Psoas muscle (tissue), 7 donors: ENCODE measurements at regions not wholly inside any gene's neighbourhood (a gene's known extent, or its start where the extent isn't known, plus 50 kb on each side); places are given as distances from the start of the nearest gene placed in this dataset.

Experiments used
- ATAC-seq, 4 donors: fragments of 200-7000 bp; cut with Tn5 transposase; one replicate each; pipeline ENCODE4 v1.9.1; 2020; ENCODE audit warnings: moderate library complexity in 3 of 4, mild to moderate bottlenecking in 2 of 4
- DNase-seq, 2 donors: peaks; one replicate each; pipeline ENCODE4 v3.0.0-alpha.2; 2020
- H3K27ac ChIP-seq: fragments of 200-600 bp; one replicate; pipeline ENCODE4 v1.8.0; 2022
- H3K27me3 ChIP-seq, 3 donors: fragments of 200-600 bp in 1 of 3; one replicate each; pipeline versions ENCODE4 v1.6.1 to v1.8.0; 2013 to 2022; ENCODE audit warnings: low read length in 2 of 3, mild to moderate bottlenecking in 2 of 3, moderate library complexity in 1 of 3; ENCODE audit not compliant: insufficient read depth in 3 of 3
- H3K36me3 ChIP-seq, 2 donors: fragments of 200-600 bp in 1 of 2; one replicate each; pipeline versions ENCODE4 v1.6.1 to v1.8.0; 2013 to 2022; ENCODE audit warnings: low read depth in 1 of 2, mild to moderate bottlenecking in 1 of 2, moderate library complexity in 1 of 2; ENCODE audit not compliant: insufficient read depth in 1 of 2
- H3K4me1 ChIP-seq: fragments of 200-600 bp; one replicate; pipeline ENCODE4 v1.8.0; 2022
- H3K4me3 ChIP-seq: fragments of 200-600 bp; one replicate; pipeline ENCODE4 v1.8.0; 2022; ENCODE audit warnings: mild to moderate bottlenecking
- H3K9me3 ChIP-seq: fragments of 200-600 bp; one replicate; pipeline ENCODE4 v1.8.0; 2022
- CTCF ChIP-seq: fragments of 200-600 bp; IDR thresholded peaks from one replicate; pipeline ENCODE4 v1.8.0; 2022; ENCODE audit warnings: antibody characterized with exemption
- WGBS, 3 donors: extraction: QIAGEN DNeasy Blood & Tissue Kit; methylation state at CpG; one replicate each; pipeline versions ENCODE4 v1.1.6 to v1.1.7; 2013; 5-methylcytosine and 5-hydroxymethylcytosine counted together
- intact Hi-C, 2 donors: fragments of 100-400 bp; cut with DNase I; formaldehyde crosslinking; loops; one replicate each; pipeline versions ENCODE4 v1.11.0 to v1.14.2; 2022
- donor health status: healthy with polysubstance abuse.
- donor health status: DM: no; HTN: no; CAD: no; lungs with moderate emphysema.
- donor health status: Bipolar disorder and iron deficiency.
- donor health status: healthy.
- donor health status: DM: yes; HTN: yes; CAD: no.
- donor health status: DM: no; HTN: no; CAD: no.
- donor health status: DM: yes; HTN: yes; CAD: no.

DNA sequence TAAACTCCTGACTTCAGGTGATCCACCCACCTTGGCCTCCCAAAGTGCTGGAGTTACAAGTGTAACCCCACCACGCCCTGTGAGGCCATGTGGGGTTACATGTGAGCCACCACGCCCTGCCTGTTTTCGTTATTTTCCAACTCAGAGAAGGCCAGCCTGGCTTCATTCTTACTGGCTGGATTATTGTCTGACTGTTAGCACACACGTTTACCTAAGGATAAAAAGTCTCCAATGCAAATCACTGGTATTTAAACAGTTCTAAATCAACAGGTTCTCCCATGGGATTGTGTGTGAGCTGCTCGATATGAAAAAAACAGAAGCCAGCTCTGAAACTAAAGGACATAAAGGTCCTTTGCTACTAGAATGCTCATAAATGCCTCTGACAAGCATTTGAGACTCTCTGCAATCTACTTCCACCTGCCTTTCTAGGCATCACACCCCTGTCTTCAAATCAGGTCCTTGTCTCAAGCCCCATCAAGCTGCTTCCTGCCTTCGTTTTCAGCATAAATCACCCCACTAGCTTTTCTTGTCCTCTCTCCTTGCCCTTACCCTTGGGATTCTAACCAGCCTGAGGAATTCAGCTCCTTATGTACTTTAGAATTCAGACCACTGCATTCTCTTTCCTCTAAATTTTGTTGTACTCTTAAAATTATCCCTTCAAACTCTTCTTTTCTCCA lies 265.0 kb downstream of the DUSP6 start:
- no peak for DNase-seq
- H3K4me3 ChIP-seq = no peak overlapping the region
- no peaks in the 10 kb centered on the region for H3K36me3 ChIP-seq
- intact Hi-C loops = no loop called here
- no peaks in the 10 kb centered on the region for H3K9me3 ChIP-seq
- H3K27me3 ChIP-seq = no peaks in the 10 kb centered on the region
- WGBS, 3 donors = 75 to 82% (median 76%) methylated on average over 6 of the region's 6 CpGs
- H3K4me1 ChIP-seq = no peaks in the 10 kb centered on the region
- H3K27ac ChIP-seq = no peak overlapping the region
- ATAC-seq = no peak
- no peak for TF ChIP-seq CTCF

GRCh38 chr12:89085421-89085820 lies 266.9 kb downstream of the DUSP6 start:
- no peaks in the 10 kb centered on the region for H3K36me3 ChIP-seq
- H3K27me3 ChIP-seq = no peaks in the 10 kb centered on the region
- no peak overlapping the region for H3K4me3 ChIP-seq
- DNase-seq (no peak), ATAC-seq (no peak)
- H3K4me1 ChIP-seq = no peaks in the 10 kb centered on the region
- 41 to 55% (median 48%) methylated on average over 5 of the region's 5 CpGs for WGBS, 3 donors
- intact Hi-C loops = no loop called here
- no peak overlapping the region for H3K27ac ChIP-seq
- TF ChIP-seq CTCF = no peak
- no peaks in the 10 kb centered on the region for H3K9me3 ChIP-seq

- intact Hi-C loops = no loop called here
- no peaks in the 10 kb centered on the region for H3K36me3 ChIP-seq
- H3K9me3 ChIP-seq = no peaks in the 10 kb centered on the region
- no peaks in the 10 kb centered on the region for H3K4me1 ChIP-seq
- ATAC-seq = no peak
- DNase-seq = no peak
- no peak for TF ChIP-seq CTCF
- H3K27me3 ChIP-seq = no peaks in the 10 kb centered on the region
- no peak overlapping the region for H3K27ac ChIP-seq
- H3K4me3 ChIP-seq = no peak overlapping the region
- WGBS, 3 donors = 36 to 40% (median 38%) methylated on average over 3 of the region's 3 CpGs
These were observed 267.6 kb downstream of the DUSP6 start for GRCh38 chr12:89084751-89085150.

GRCh38 chr12:89083491-89083890 lies 268.8 kb downstream of the DUSP6 start:
- no peaks in the 10 kb centered on the region for H3K9me3 ChIP-seq
- H3K27ac ChIP-seq = no peak overlapping the region
- H3K36me3 ChIP-seq = no peaks in the 10 kb centered on the region
- TF ChIP-seq CTCF = no peak
- H3K4me3 ChIP-seq = no peak overlapping the region
- no peak for ATAC-seq
- H3K4me1 ChIP-seq = no peaks in the 10 kb centered on the region
- H3K27me3 ChIP-seq = no peaks in the 10 kb centered on the region
- intact Hi-C loops = no loop called here
- WGBS, 3 donors = 82 to 91% (median 83%) methylated on average over 3 of the region's 3 CpGs
- no peak for DNase-seq

GRCh38 chr12:89082370-89082753 lies 269.9 kb downstream of the DUSP6 start:
- intact Hi-C loops = no loop called here
- 20 to 24% (median 23%) methylated on average over 1 of the region's 1 CpG for WGBS, 3 donors
- ATAC-seq (no peak), DNase-seq (no peak)
- Histone ChIP-seq H3K27me3 (no peaks in the 10 kb centered on the region), H3K9me3 (no peaks in the 10 kb centered on the region), H3K27ac (no peak overlapping the region), H3K4me1 (no peaks in the 10 kb centered on the region), H3K36me3 (no peaks in the 10 kb centered on the region), H3K4me3 (no peak overlapping the region)
- no peak for TF ChIP-seq CTCF
